ENCODE measurements at regions not wholly inside any gene's neighbourhood (a gene's known extent, or its start where the extent isn't known, plus 50 kb on each side); places are given as distances from the start of the nearest gene placed in this dataset.

DNA sequence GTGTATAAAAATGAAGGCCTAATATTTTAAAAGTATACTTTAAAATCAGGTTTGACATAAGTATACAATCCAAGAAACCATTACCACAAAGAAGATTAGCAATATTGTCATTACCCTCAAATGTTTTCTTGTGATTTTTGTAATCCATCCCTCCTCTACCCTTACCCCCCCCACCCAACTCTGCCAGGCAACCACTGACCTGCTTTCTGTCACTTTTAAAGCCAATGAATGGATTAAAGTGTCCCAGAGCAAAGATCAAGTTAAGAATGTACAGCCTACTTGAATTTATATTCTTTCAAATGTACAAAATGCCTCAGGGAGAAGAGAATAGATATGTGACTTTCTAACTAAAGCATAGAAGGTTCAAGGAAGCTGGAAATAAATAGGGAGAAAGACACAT is 1038.8 kb upstream of the GBE1 start:
- H3K4me3 ChIP-seq (ENCODE audit: low read length): no peak overlapping the region
- no peaks in the 10 kb centered on the region for H3K27me3 ChIP-seq (ENCODE audit: insufficient read depth, low read length)
- no peaks in the 10 kb centered on the region for H3K36me3 ChIP-seq (ENCODE audit: insufficient read depth, low read depth, low read length)
- H3K4me1 ChIP-seq (ENCODE audit: insufficient read depth, low read length): no peaks in the 10 kb centered on the region
- no peaks in the 10 kb centered on the region for H3K9me3 ChIP-seq (ENCODE audit: insufficient read depth, low read depth, low read length)
- H3K27ac ChIP-seq (ENCODE audit: low read length): no peak overlapping the region
- no peak overlapping the region for H3K9ac ChIP-seq (ENCODE audit: low read depth, low read length)

- H3K4me1 ChIP-seq (ENCODE audit: insufficient read depth, low read length): no peaks in the 10 kb centered on the region
- no peaks in the 10 kb centered on the region for H3K9me3 ChIP-seq (ENCODE audit: insufficient read depth, low read depth, low read length)
- no peak overlapping the region for H3K4me3 ChIP-seq (ENCODE audit: low read length)
- H3K27ac ChIP-seq (ENCODE audit: low read length): no peak overlapping the region
- H3K9ac ChIP-seq (ENCODE audit: low read depth, low read length): no peak overlapping the region
- no peaks in the 10 kb centered on the region for H3K36me3 ChIP-seq (ENCODE audit: insufficient read depth, low read depth, low read length)
- H3K27me3 ChIP-seq (ENCODE audit: insufficient read depth, low read length): no peaks in the 10 kb centered on the region
Measured at GRCh38 chr3:82796765-82797164, 1035.3 kb upstream of the GBE1 start.

DNA sequence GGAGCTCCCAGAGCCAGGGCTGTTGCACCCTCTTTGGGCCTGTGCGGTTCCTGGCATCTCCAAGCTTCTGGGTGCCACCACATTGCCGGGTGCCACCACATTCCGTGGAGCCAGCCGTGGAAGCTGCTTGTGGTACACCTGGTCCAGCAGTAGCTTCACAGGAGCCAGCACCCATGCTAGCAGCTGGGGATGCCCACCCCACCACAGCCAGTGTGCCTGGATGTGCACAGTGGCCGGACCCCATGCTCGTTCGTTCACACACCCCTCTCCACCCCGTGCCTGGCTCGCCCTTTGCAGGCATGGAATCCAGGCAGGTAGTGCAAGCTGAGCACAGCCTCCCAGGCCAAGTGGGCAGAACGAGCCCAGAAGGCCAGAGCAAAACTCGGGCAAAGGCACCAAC is 1029.8 kb upstream of the GBE1 start:
- Histone ChIP-seq H3K27me3 (ENCODE audit: insufficient read depth, low read length) (no peaks in the 10 kb centered on the region), H3K36me3 (ENCODE audit: insufficient read depth, low read depth, low read length) (no peaks in the 10 kb centered on the region), H3K27ac (ENCODE audit: low read length) (no peak overlapping the region), H3K9ac (ENCODE audit: low read depth, low read length) (no peak overlapping the region), H3K9me3 (ENCODE audit: insufficient read depth, low read depth, low read length) (no peaks in the 10 kb centered on the region; the same call in 1 of the 2 replicates), H3K4me1 (ENCODE audit: insufficient read depth, low read length) (no peaks in the 10 kb centered on the region), H3K4me3 (ENCODE audit: low read length) (no peak overlapping the region)

DNA sequence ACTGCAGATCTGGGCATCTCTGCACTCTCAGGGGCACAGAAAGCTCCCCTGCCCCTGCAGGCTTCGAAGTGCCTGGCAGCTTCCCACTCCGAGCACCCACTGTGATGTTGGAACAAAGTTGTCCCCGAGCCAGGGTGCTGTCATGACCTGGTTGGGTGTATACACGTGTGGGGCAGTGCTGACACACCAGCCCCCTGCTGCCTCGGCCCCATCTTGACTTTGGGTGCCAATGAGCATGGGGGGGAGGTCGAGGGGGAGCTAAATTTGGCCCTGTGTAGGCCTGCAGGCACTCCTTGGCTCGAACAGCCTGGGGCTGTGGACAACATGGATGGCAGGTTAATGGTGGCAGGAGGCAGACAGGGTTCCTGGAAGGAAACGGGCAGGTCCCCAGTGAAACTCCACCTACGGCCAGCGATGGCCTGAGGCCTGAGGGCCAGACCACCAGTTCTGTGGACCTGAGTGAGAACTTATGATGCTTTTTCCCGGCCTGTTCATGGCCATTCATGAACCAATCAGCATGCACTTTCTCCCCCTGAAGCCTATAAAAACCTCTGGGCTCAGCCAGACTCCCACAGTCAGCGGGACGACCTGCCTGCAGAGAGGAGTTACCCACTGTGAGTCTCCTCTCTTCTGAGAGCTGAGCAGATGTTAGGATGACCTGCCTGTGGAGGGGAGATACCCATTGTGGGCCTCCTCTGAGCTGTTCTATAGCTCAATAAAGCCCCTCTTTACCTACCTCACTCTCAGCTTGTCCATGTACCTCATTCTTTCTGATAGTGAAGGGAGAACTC is 1029.1 kb upstream of the GBE1 start:
- no peak overlapping the region for H3K4me3 ChIP-seq (ENCODE audit: low read length)
- no peak overlapping the region for H3K27ac ChIP-seq (ENCODE audit: low read length)
- H3K36me3 ChIP-seq (ENCODE audit: insufficient read depth, low read depth, low read length): no peaks in the 10 kb centered on the region
- no peaks in the 10 kb centered on the region for H3K4me1 ChIP-seq (ENCODE audit: insufficient read depth, low read length)
- no peak overlapping the region for H3K9ac ChIP-seq (ENCODE audit: low read depth, low read length)
- no peaks in the 10 kb centered on the region for H3K27me3 ChIP-seq (ENCODE audit: insufficient read depth, low read length)
- H3K9me3 ChIP-seq (ENCODE audit: insufficient read depth, low read depth, low read length): no peaks in the 10 kb centered on the region; the same call in 1 of the 2 replicates

DNA sequence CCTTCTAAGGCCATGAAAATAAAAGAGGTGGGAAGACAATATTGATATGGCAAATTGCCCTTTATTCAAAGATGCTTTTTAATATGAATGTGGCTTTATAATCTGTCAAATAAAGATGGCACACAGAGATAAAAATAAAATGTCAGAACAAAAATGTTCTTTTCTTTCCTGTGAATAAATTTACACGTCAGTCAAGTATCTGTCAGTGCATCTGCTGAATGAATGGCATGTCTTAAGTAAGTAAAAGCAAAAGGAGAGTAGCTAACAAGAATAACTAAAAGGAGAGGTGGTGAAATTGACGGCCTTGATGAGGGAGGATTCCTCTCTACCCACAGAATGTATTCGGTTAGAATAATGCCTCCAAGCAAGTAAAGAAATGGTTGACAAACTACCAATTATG is 1021.7 kb upstream of the GBE1 start:
- Histone ChIP-seq H3K36me3 (ENCODE audit: insufficient read depth, low read depth, low read length) (no peaks in the 10 kb centered on the region), H3K27ac (ENCODE audit: low read length) (no peak overlapping the region), H3K27me3 (ENCODE audit: insufficient read depth, low read length) (no peaks in the 10 kb centered on the region), H3K4me3 (ENCODE audit: low read length) (no peak overlapping the region), H3K9ac (ENCODE audit: low read depth, low read length) (no peak overlapping the region), H3K9me3 (ENCODE audit: insufficient read depth, low read depth, low read length) (no peaks in the 10 kb centered on the region), H3K4me1 (ENCODE audit: insufficient read depth, low read length) (no peaks in the 10 kb centered on the region)

- Histone ChIP-seq H3K9ac (ENCODE audit: low read depth, low read length) (no peak overlapping the region), H3K4me3 (ENCODE audit: low read length) (no peak overlapping the region), H3K36me3 (ENCODE audit: insufficient read depth, low read depth, low read length) (no peaks in the 10 kb centered on the region), H3K27me3 (ENCODE audit: insufficient read depth, low read length) (no peaks in the 10 kb centered on the region), H3K9me3 (ENCODE audit: insufficient read depth, low read depth, low read length) (no peaks in the 10 kb centered on the region), H3K27ac (ENCODE audit: low read length) (no peak overlapping the region), H3K4me1 (ENCODE audit: insufficient read depth, low read length) (no peaks in the 10 kb centered on the region)
Measured at GRCh38 chr3:82773207-82773606, 1011.8 kb upstream of the GBE1 start.

- no peak overlapping the region for H3K4me3 ChIP-seq (ENCODE audit: low read length)
- no peaks in the 10 kb centered on the region for H3K4me1 ChIP-seq (ENCODE audit: insufficient read depth, low read length)
Measured at GRCh38 chr3:82764521-82764920, 1003.1 kb upstream of the GBE1 start.

GRCh38 chr3:82761858-82762257 is 1000.4 kb upstream of the GBE1 start:
- no peak overlapping the region for H3K27ac ChIP-seq (ENCODE audit: low read length)
- H3K9me3 ChIP-seq (ENCODE audit: insufficient read depth, low read depth, low read length): no peaks in the 10 kb centered on the region
- H3K27me3 ChIP-seq (ENCODE audit: insufficient read depth, low read length): no peaks in the 10 kb centered on the region
- no peak overlapping the region for H3K4me3 ChIP-seq (ENCODE audit: low read length)
- no peaks in the 10 kb centered on the region for H3K4me1 ChIP-seq (ENCODE audit: insufficient read depth, low read length)
- no peaks in the 10 kb centered on the region for H3K36me3 ChIP-seq (ENCODE audit: insufficient read depth, low read depth, low read length)
- H3K9ac ChIP-seq (ENCODE audit: low read depth, low read length): no peak overlapping the region

More at GRCh38 chr3:82764521-82764920, 1003.1 kb upstream of the GBE1 start:
- H3K27ac ChIP-seq (ENCODE audit: low read length): no peak overlapping the region
- H3K27me3 ChIP-seq (ENCODE audit: insufficient read depth, low read length): no peaks in the 10 kb centered on the region
- H3K9ac ChIP-seq (ENCODE audit: low read depth, low read length): no peak overlapping the region
- no peaks in the 10 kb centered on the region for H3K9me3 ChIP-seq (ENCODE audit: insufficient read depth, low read depth, low read length)
- no peaks in the 10 kb centered on the region for H3K36me3 ChIP-seq (ENCODE audit: insufficient read depth, low read depth, low read length)

DNA sequence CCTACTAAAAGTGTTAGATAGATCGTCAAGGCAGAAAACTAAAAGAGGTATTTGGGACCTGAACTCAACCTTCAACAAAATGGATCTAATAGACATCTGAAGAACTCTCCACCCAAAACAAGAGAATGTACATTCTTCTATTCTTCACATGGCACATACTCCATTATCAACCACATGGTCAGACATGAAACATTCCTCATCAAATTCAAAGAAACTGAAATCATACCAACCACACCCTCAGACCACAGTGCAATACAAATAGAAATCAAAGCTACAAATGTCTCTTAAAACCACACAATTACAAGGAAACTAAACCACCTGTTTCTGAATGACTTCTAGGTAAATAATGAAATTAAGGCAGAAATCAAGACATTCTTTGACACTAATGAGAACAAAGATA is 984.1 kb upstream of the GBE1 start:
- no peak overlapping the region for H3K4me3 ChIP-seq (ENCODE audit: low read length)
- H3K9ac ChIP-seq (ENCODE audit: low read depth, low read length): no peak overlapping the region
- no peaks in the 10 kb centered on the region for H3K27me3 ChIP-seq (ENCODE audit: insufficient read depth, low read length)
- no peak overlapping the region for H3K27ac ChIP-seq (ENCODE audit: low read length)
- no peaks in the 10 kb centered on the region for H3K9me3 ChIP-seq (ENCODE audit: insufficient read depth, low read depth, low read length)
- no peaks in the 10 kb centered on the region for H3K36me3 ChIP-seq (ENCODE audit: insufficient read depth, low read depth, low read length)
- peaks cover under 1% of the 10 kb centered on the region; the same call in 1 of the 2 replicates for H3K4me1 ChIP-seq (ENCODE audit: insufficient read depth, low read length)

DNA sequence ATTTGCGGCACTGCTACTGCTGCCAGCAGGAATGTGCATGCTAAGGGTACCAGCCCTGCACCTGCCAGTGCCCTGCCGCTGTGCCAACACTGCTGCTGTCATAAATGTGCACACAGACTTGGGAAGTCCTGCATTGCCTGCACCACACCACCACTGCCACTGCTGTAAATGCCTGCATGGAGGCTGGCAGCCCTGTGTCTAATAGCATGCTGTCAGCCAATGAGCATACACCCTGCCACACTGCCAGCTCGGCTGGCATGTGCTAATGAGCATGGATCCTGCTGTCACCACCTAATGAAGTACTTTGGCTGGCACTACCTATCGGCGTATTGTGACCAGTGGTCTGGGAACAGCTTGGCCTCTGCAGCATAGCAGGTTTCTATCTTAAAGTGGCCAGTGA is 981.8 kb upstream of the GBE1 start:
- no peak overlapping the region for H3K4me3 ChIP-seq (ENCODE audit: low read length)
- no peaks in the 10 kb centered on the region for H3K27me3 ChIP-seq (ENCODE audit: insufficient read depth, low read length)
- H3K4me1 ChIP-seq (ENCODE audit: insufficient read depth, low read length): peaks cover 3% of the 10 kb centered on the region; the same call in 1 of the 2 replicates
- H3K9me3 ChIP-seq (ENCODE audit: insufficient read depth, low read depth, low read length): no peaks in the 10 kb centered on the region
- H3K9ac ChIP-seq (ENCODE audit: low read depth, low read length): no peak overlapping the region
- no peak overlapping the region for H3K27ac ChIP-seq (ENCODE audit: low read length)
- no peaks in the 10 kb centered on the region for H3K36me3 ChIP-seq (ENCODE audit: insufficient read depth, low read depth, low read length)

DNA sequence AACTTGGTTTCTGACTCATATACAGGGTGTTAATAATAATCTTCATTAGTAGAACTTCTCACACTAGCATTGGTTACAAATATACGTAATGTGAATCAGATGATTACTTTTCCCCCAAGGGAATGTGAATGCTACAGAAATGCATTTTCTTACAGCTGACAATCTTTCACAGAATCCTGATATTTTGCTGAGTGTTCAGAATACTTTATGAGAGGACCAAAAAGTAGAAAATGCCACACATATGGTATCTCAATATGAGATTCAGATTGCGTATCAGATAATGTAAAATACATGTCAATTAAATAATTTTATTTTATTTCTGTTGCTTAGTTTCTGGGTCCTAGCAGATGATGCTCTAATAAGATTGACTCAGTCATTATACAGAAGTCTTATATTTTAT is 979.9 kb upstream of the GBE1 start:
- H3K9me3 ChIP-seq (ENCODE audit: insufficient read depth, low read depth, low read length): no peaks in the 10 kb centered on the region
- no peaks in the 10 kb centered on the region for H3K36me3 ChIP-seq (ENCODE audit: insufficient read depth, low read depth, low read length)

DNA sequence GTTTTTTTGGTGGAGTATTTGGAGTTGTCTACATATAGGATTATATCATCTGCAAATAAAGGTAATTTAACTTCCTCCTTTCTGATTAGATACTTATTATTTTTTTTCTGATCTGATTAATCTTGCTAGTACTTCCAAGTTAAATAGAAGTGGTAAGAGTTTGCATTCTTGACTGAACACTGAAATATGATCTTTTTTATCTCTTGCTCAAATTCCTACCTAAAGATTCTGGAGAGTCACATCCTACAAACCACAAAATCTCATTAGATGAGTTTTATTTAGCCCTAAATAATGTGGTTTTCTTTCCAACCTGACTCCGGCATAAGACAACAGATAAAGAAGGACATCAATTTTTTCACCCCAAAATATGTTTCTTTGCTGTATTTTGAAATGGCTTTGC is 977.9 kb upstream of the GBE1 start:
- H3K4me1 ChIP-seq (ENCODE audit: insufficient read depth, low read length): peaks cover 7% of the 10 kb centered on the region; the same call in 1 of the 2 replicates
- H3K4me3 ChIP-seq (ENCODE audit: low read length): no peak overlapping the region
- H3K27me3 ChIP-seq (ENCODE audit: insufficient read depth, low read length): no peaks in the 10 kb centered on the region
- no peak overlapping the region for H3K9ac ChIP-seq (ENCODE audit: low read depth, low read length)
- no peaks in the 10 kb centered on the region for H3K9me3 ChIP-seq (ENCODE audit: insufficient read depth, low read depth, low read length)
- no peak overlapping the region for H3K27ac ChIP-seq (ENCODE audit: low read length)
- H3K36me3 ChIP-seq (ENCODE audit: insufficient read depth, low read depth, low read length): no peaks in the 10 kb centered on the region

More for the DNA sequence above, 979.9 kb upstream of the GBE1 start:
- Histone ChIP-seq H3K27me3 (ENCODE audit: insufficient read depth, low read length) (no peaks in the 10 kb centered on the region), H3K9ac (ENCODE audit: low read depth, low read length) (no peak overlapping the region), H3K4me3 (ENCODE audit: low read length) (no peak overlapping the region), H3K27ac (ENCODE audit: low read length) (no peak overlapping the region), H3K4me1 (ENCODE audit: insufficient read depth, low read length) (peaks cover 7% of the 10 kb centered on the region; the same call in 1 of the 2 replicates)
